ENCODE measurements at regions not wholly inside any gene's neighbourhood (a gene's known extent, or its start where the extent isn't known, plus 50 kb on each side); places are given as distances from the start of the nearest gene placed in this dataset.
A peak's percentile ranks its signal among the peaks of the same experiment; 100 is the strongest.
"Not testable (repeated sequence)": the region's sequence is repeated elsewhere in the genome, so short reads cannot be mapped to it uniquely, and the experiment has no call there.

GRCh38 chr14:54257424-54257823 lies 139.4 kb upstream of the CDKN3 start:
- no peak for TF ChIP-seq CTCF (conservative IDR thresholded peaks at IDR 0.05; ENCODE audit: control insufficient read depth, insufficient read depth, low read depth, low read length)
- no peak overlapping the region for H3K4me3 ChIP-seq (ENCODE audit: control insufficient read depth, low read depth, low read length)
- DNase-seq (ENCODE audit: low read depth) = no peak

DNA sequence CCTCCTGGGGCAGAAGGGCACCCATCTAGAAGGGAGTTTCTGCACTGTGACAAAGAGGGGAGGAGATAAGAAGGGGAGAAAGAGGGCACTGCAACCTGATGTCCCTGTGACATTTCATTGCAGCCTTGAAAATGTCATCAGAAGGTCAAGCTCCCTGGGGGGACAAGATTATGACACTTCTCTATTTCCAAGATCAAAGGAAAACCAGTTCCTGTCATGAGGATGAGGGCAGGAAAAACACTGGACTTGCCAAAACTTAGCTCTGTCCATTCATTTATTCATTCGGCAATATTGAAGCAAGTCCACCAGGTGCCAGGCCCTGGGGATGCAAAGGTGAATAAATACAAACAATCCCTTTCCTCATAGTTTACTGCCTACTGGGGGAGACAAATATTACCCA lies 138.4 kb upstream of the CDKN3 start:
- no peak for DNase-seq (ENCODE audit: low read depth)

DNA sequence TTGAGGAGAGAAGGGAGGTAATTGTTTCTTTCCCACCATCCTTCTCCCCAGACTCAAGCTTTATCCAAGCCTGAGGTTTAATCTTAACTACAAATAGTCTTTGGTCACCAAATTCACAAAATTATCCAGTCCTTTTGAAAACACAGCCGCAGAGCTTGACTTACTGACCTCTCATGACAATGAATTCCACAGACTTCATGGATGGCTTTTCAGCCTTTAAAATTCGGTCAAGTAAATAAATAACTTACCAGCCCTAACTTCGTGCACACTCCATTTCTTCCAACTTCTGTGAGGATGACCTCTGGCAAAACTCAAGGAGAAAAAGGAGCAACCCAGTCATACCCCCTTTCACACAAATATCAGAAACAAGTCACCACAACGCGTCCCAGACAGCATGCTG lies 137.0 kb upstream of the CDKN3 start:
- DNase-seq (ENCODE audit: low read depth) = no peak
- no peak overlapping the region for H3K4me3 ChIP-seq (ENCODE audit: control insufficient read depth, low read depth, low read length)
- no peak for TF ChIP-seq CTCF (conservative IDR thresholded peaks at IDR 0.05; ENCODE audit: control insufficient read depth, insufficient read depth, low read depth, low read length)

More for the DNA sequence above, 138.4 kb upstream of the CDKN3 start:
- no peak for TF ChIP-seq CTCF (conservative IDR thresholded peaks at IDR 0.05; ENCODE audit: control insufficient read depth, insufficient read depth, low read depth, low read length)
- H3K4me3 ChIP-seq (ENCODE audit: control insufficient read depth, low read depth, low read length) = no peak overlapping the region

- no peak for TF ChIP-seq CTCF (conservative IDR thresholded peaks at IDR 0.05; ENCODE audit: control insufficient read depth, insufficient read depth, low read depth, low read length)
- no peak overlapping the region for H3K4me3 ChIP-seq (ENCODE audit: control insufficient read depth, low read depth, low read length)
- DNase-seq (ENCODE audit: low read depth) = no peak
Measured at GRCh38 chr14:54261283-54261682, 135.5 kb upstream of the CDKN3 start.

- not testable (repeated sequence) for DNase-seq (ENCODE audit: low read depth); H3K4me3 ChIP-seq (ENCODE audit: control insufficient read depth, low read depth, low read length)
Measured at GRCh38 chr14:54266616-54267015, 130.2 kb upstream of the CDKN3 start.

DNA sequence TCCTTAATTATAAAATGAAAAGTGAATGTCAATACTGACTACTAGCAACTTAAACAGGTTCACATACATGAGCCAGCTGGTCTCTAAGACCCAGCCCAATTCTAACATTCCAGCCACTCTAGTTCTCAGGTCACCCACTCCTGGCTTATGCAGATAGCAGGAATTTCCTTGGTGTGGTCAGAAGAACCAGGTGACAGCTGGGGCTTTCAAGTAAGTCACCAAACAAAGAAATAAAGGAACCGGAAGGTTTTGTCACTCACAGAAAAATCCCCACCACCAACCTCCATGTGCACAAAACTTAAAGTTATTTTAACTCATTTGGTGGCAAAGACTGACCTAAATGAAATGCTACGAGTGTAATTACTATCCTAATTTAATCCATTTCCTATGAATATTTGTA lies 129.6 kb upstream of the CDKN3 start:
- no peak for TF ChIP-seq CTCF (conservative IDR thresholded peaks at IDR 0.05; ENCODE audit: control insufficient read depth, insufficient read depth, low read depth, low read length)
- no peak for DNase-seq (ENCODE audit: low read depth)
- H3K4me3 ChIP-seq (ENCODE audit: control insufficient read depth, low read depth, low read length) = no peak overlapping the region

GRCh38 chr14:54275997-54276725 lies 120.6 kb upstream of the CDKN3 start:
- no peak for TF ChIP-seq CTCF (conservative IDR thresholded peaks at IDR 0.05; ENCODE audit: control insufficient read depth, insufficient read depth, low read depth, low read length)
- peak; percentile 41 for DNase-seq (ENCODE audit: low read depth)

More at GRCh38 chr14:54275997-54276725, 120.6 kb upstream of the CDKN3 start:
- H3K4me3 ChIP-seq (ENCODE audit: control insufficient read depth, low read depth, low read length) = no peak overlapping the region

Data from fibroblast of mammary gland (primary cell).